Activated T-helper 1 cell treated with anti-CD3 and anti-CD28 coated beads, Interleukin-12 subunit alpha, Interleukin-12 subunit beta, Interleukin-2, Interleukin-4 antibody, amounts not matched to agents 30 ng/mL and 10 ng/mL and 1 ng/mL, durations not matched to agents 14 hours and 24 hours and 36 hours (primary cell): ENCODE measurements at regions not wholly inside any gene's neighbourhood (a gene's known extent, or its start where the extent isn't known, plus 50 kb on each side); places are given as distances from the start of the nearest gene placed in this dataset.
A peak's percentile ranks its signal among the peaks of the same experiment; 100 is the strongest.
"Not testable (repeated sequence)": the region's sequence is repeated elsewhere in the genome, so short reads cannot be mapped to it uniquely, and the experiment has no call there.

ENCODE experiments used
- DNase-seq: peaks from one replicate; pipeline ENCODE4 v3.0.0; 2021; ENCODE audit warnings: low spot score
- H3K27ac Mint-ChIP-seq: one replicate; pipeline ENCODE4 v1.8.0; 2021; ENCODE audit warnings: mild to moderate bottlenecking, mixed read lengths
- H3K27me3 Mint-ChIP-seq: one replicate; pipeline ENCODE4 v1.8.0; 2022; ENCODE audit warnings: mild to moderate bottlenecking, moderate library complexity, mixed read lengths; ENCODE audit not compliant: insufficient read depth
- H3K36me3 Mint-ChIP-seq: one replicate; pipeline ENCODE4 v1.8.0; 2021; ENCODE audit warnings: low read depth, mixed read lengths
- H3K4me1 Mint-ChIP-seq: one replicate; pipeline ENCODE4 v1.8.0; 2021; ENCODE audit warnings: low read depth, mixed read lengths
- H3K4me3 Mint-ChIP-seq: one replicate; pipeline ENCODE4 v1.8.0; 2021; ENCODE audit warnings: mild to moderate bottlenecking, moderate library complexity, mixed read lengths
- H3K9me3 Mint-ChIP-seq: one replicate; pipeline ENCODE4 v1.8.0; 2021; ENCODE audit warnings: mixed read lengths
- intact Hi-C: fragments of 100-400 bp; cut with micrococcal nuclease; formaldehyde crosslinking; loops from one replicate; pipeline ENCODE4 v1.15.1; 2024

- Mint-ChIP-seq H3K27ac (peak overlapping the region; percentile 80), H3K9me3 (peaks cover 12% of the 10 kb centered on the region), H3K36me3 (peaks cover 48% of the 10 kb centered on the region), H3K4me1 (peaks cover 29% of the 10 kb centered on the region), H3K27me3 (no peaks in the 10 kb centered on the region), H3K4me3 (peak overlapping the region; percentile 99)
- intact Hi-C loops = no loop called here
- DNase-seq = no peak
Observed at GRCh38 chr16:31714903-31715504, 158.6 kb upstream of the ZNF267 start.

GRCh38 chr16:31715915-31716314 is 157.7 kb upstream of the ZNF267 start:
- H3K4me1 Mint-ChIP-seq = peaks cover 35% of the 10 kb centered on the region
- no peak overlapping the region for H3K27ac Mint-ChIP-seq
- peaks cover 18% of the 10 kb centered on the region for H3K9me3 Mint-ChIP-seq
- H3K27me3 Mint-ChIP-seq = no peaks in the 10 kb centered on the region
- no peak overlapping the region for H3K4me3 Mint-ChIP-seq
- H3K36me3 Mint-ChIP-seq = peaks cover 53% of the 10 kb centered on the region
- intact Hi-C loops = no loop called here
- no peak for DNase-seq

- intact Hi-C loops = no loop called here
- Mint-ChIP-seq H3K27ac (no peak overlapping the region), H3K27me3 (no peaks in the 10 kb centered on the region), H3K36me3 (peaks cover 71% of the 10 kb centered on the region), H3K4me1 (peaks cover 24% of the 10 kb centered on the region), H3K4me3 (no peak overlapping the region), H3K9me3 (peaks cover 31% of the 10 kb centered on the region)
- no peak for DNase-seq
Observed at GRCh38 chr16:31718998-31719397, 154.6 kb upstream of the ZNF267 start.

- no peak overlapping the region for H3K4me3 Mint-ChIP-seq
- no peaks in the 10 kb centered on the region for H3K4me1 Mint-ChIP-seq
- H3K9me3 Mint-ChIP-seq = peaks cover 70% of the 10 kb centered on the region
- no peak for DNase-seq
- no peak overlapping the region for H3K27ac Mint-ChIP-seq
- H3K36me3 Mint-ChIP-seq = peaks cover 73% of the 10 kb centered on the region
- intact Hi-C loops = no loop called here
- no peaks in the 10 kb centered on the region for H3K27me3 Mint-ChIP-seq
Observed at GRCh38 chr16:31727553-31727952, 146.1 kb upstream of the ZNF267 start.

GRCh38 chr16:31734265-31734664 is 139.3 kb upstream of the ZNF267 start:
- intact Hi-C loops = no loop called here
- H3K36me3 Mint-ChIP-seq = peaks cover 79% of the 10 kb centered on the region

DNA sequence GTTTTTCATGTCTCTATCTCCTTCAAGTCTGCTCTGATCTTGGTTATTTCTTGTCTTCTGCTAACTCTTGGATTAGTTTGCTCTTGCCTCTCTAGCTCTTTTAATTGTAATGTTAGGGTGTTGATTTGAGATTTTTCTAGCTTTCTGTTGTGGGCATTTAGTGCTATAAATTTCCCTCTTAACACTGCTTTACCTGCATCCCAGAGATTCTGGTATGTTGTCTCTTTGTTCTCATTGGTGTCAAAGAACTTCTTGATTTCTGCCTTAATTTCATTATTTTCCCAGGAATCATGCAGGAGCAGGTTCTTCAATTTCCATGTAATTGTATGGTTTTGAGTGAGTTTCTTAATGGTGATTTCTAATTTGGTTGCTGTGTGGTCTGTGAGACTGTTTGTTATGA is 128.5 kb upstream of the ZNF267 start:
- Mint-ChIP-seq H3K9me3 (peaks cover 80% of the 10 kb centered on the region), H3K36me3 (peaks cover 77% of the 10 kb centered on the region)
- intact Hi-C loops, H3K4me1 Mint-ChIP-seq, DNase-seq, H3K4me3 Mint-ChIP-seq, H3K27ac Mint-ChIP-seq, H3K27me3 Mint-ChIP-seq: not testable (repeated sequence)

More at GRCh38 chr16:31734265-31734664, 139.3 kb upstream of the ZNF267 start:
- H3K27me3 Mint-ChIP-seq = no peaks in the 10 kb centered on the region
- no peak overlapping the region for H3K4me3 Mint-ChIP-seq
- no peaks in the 10 kb centered on the region for H3K4me1 Mint-ChIP-seq
- H3K27ac Mint-ChIP-seq = no peak overlapping the region
- no peak for DNase-seq
- H3K9me3 Mint-ChIP-seq = peaks cover 77% of the 10 kb centered on the region

DNA sequence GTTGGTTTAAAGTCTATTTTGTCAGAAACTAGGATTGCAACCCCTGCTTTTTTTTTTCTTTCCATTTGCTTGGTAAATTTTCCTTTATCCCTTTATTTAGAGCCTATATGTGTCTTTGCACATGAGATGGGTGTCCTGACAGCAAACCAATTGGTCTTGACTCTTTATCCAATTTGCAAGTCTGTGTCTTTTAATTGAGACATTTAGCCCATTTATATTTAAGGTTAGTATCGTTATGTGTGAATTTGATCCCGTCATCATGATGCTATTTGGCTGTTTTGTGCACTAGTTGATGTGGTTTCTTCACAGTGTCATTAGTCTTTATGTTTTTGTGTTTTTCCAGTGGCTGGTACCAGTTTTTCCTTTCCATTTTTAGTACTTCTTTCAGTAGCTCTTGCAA is 127.7 kb upstream of the ZNF267 start:
- no peaks in the 10 kb centered on the region for H3K4me1 Mint-ChIP-seq
- no peak for DNase-seq
- no peaks in the 10 kb centered on the region for H3K27me3 Mint-ChIP-seq
- H3K27ac Mint-ChIP-seq = no peak overlapping the region
- H3K36me3 Mint-ChIP-seq = peaks cover 77% of the 10 kb centered on the region
- intact Hi-C loops = no loop called here
- H3K4me3 Mint-ChIP-seq = no peak overlapping the region
- H3K9me3 Mint-ChIP-seq = peaks cover 80% of the 10 kb centered on the region

GRCh38 chr16:31754998-31755615 is 118.5 kb upstream of the ZNF267 start:
- intact Hi-C loops = no loop called here
- H3K27ac Mint-ChIP-seq = no peak overlapping the region
- no peak overlapping the region for H3K4me3 Mint-ChIP-seq
- DNase-seq = no peak
- H3K36me3 Mint-ChIP-seq = peaks cover 65% of the 10 kb centered on the region
- peaks cover 82% of the 10 kb centered on the region for H3K9me3 Mint-ChIP-seq
- no peaks in the 10 kb centered on the region for H3K27me3 Mint-ChIP-seq
- H3K4me1 Mint-ChIP-seq = no peaks in the 10 kb centered on the region

- H3K4me1 Mint-ChIP-seq = no peaks in the 10 kb centered on the region
- H3K27me3 Mint-ChIP-seq = no peaks in the 10 kb centered on the region
- no peak overlapping the region for H3K27ac Mint-ChIP-seq
- peaks cover 61% of the 10 kb centered on the region for H3K9me3 Mint-ChIP-seq
- intact Hi-C loops = no loop called here
- H3K4me3 Mint-ChIP-seq = no peak overlapping the region
- H3K36me3 Mint-ChIP-seq = peaks cover 10% of the 10 kb centered on the region
- DNase-seq = no peak
Observed at GRCh38 chr16:31764103-31764502, 109.5 kb upstream of the ZNF267 start.

DNA sequence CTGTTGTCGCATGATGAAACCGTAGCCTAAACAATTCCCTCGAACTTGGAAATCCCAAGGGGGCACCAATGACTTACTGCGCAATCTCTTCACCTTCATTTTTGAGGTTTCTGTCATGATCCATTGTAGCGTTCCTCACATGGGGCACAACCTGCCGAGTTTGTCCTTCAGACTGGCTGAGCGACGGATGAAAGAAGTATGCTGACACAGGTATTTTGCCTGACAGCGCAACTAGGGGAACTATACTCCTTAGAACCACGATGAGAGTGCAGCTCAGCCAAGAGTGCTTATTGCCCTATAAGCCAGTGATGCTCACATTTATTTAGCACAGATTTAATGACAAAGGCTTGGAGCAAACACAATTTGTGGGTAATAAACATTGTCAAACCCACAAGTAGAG is 106.3 kb upstream of the ZNF267 start:
- H3K27ac Mint-ChIP-seq = no peak overlapping the region
- H3K9me3 Mint-ChIP-seq = peaks cover 62% of the 10 kb centered on the region
- intact Hi-C loops = no loop called here
- no peaks in the 10 kb centered on the region for H3K4me1 Mint-ChIP-seq
- DNase-seq = no peak
- no peaks in the 10 kb centered on the region for H3K36me3 Mint-ChIP-seq
- H3K27me3 Mint-ChIP-seq = no peaks in the 10 kb centered on the region
- no peak overlapping the region for H3K4me3 Mint-ChIP-seq

GRCh38 chr16:31780342-31780741 is 93.3 kb upstream of the ZNF267 start:
- no peak for DNase-seq
- H3K9me3 Mint-ChIP-seq = peaks cover 79% of the 10 kb centered on the region
- no peaks in the 10 kb centered on the region for H3K27me3 Mint-ChIP-seq
- H3K4me1 Mint-ChIP-seq = no peaks in the 10 kb centered on the region
- H3K36me3 Mint-ChIP-seq = peaks cover 1% of the 10 kb centered on the region
- H3K27ac Mint-ChIP-seq = no peak overlapping the region
- intact Hi-C loops = no loop called here
- H3K4me3 Mint-ChIP-seq = no peak overlapping the region

DNA sequence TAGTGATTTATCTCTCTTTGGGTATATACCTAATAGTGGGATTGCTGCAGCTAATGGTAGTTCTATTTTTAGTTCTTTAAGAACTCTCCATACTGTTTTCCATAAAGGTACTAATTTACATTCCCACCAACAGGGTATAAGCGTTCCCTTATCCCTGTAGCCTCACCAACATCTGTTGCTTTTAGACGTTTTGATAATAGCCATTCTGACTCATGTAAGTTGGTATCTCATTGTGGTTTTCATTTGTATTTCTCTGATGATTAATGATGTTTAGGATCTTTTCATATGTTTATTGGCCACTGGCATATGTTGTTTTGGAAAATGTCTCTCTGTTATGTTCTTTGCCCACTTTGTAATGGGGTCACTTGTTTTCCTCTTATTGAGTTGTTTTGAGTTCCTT is 88.5 kb upstream of the ZNF267 start:
- H3K9me3 Mint-ChIP-seq = peaks cover 67% of the 10 kb centered on the region
- H3K36me3 Mint-ChIP-seq = no peaks in the 10 kb centered on the region
- DNase-seq = no peak
- intact Hi-C loops = no loop called here
- no peak overlapping the region for H3K4me3 Mint-ChIP-seq
- H3K27me3 Mint-ChIP-seq = no peaks in the 10 kb centered on the region
- H3K4me1 Mint-ChIP-seq = no peaks in the 10 kb centered on the region
- no peak overlapping the region for H3K27ac Mint-ChIP-seq

DNA sequence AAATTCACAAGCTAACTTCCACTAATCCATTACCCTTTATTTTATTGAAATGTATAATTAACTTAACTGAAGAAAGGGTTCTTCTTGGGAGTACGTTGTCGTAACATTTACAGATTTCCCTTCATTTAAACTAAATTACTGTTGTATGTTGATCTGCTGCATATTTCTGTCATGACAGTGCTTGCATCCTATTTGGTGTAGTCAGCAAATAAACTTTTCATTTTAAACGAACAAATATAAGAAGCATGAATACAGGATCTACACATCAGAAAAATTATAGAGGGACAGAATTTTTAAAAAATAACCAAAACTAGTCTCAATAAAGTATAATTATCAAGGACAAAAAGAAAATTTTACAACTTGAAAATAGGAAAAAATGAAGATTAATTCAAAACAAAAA is 66.5 kb upstream of the ZNF267 start:
- peaks cover 9% of the 10 kb centered on the region for H3K9me3 Mint-ChIP-seq
- H3K27me3 Mint-ChIP-seq = peaks cover 2% of the 10 kb centered on the region
- H3K36me3 Mint-ChIP-seq = no peaks in the 10 kb centered on the region
- H3K4me3 Mint-ChIP-seq = no peak overlapping the region
- no peak overlapping the region for H3K27ac Mint-ChIP-seq
- intact Hi-C loops = no loop called here
- H3K4me1 Mint-ChIP-seq = no peaks in the 10 kb centered on the region
- DNase-seq = no peak

- Mint-ChIP-seq H3K9me3 (peaks cover 13% of the 10 kb centered on the region), H3K4me1 (no peaks in the 10 kb centered on the region), H3K27ac (no peak overlapping the region), H3K4me3 (no peak overlapping the region), H3K36me3 (no peaks in the 10 kb centered on the region), H3K27me3 (peaks cover 4% of the 10 kb centered on the region)
- intact Hi-C loops = no loop called here
- no peak for DNase-seq
Observed at GRCh38 chr16:31810863-31811262, 62.7 kb upstream of the ZNF267 start.
